Common myeloid progenitor, CD34-positive (primary cell): ENCODE measurements at regions not wholly inside any gene's neighbourhood (a gene's known extent, or its start where the extent isn't known, plus 50 kb on each side); places are given as distances from the start of the nearest gene placed in this dataset.

Source experiments
- CTCF ChIA-PET: fragments of 350-600 bp; sonication (Branson Sonifier 250); formaldehyde crosslinking; loops from one replicate; lab custom pipeline; 2021; ENCODE audit warnings: antibody characterized with exemption; lab: Charles Lee
- POLR2A ChIA-PET: fragments of 350-600 bp; sonication (Branson Sonifier 250); formaldehyde crosslinking; loops from one replicate; lab custom pipeline; 2021; ENCODE audit warnings: antibody characterized with exemption; lab: Charles Lee
- DNase-seq, 3 donors: peaks; one replicate each; pipeline versions ENCODE4 v3.0.0 to v3.0.0-alpha.2; 2013
- H3K27ac ChIP-seq, 2 experiments: 1 replicate in 1 of 2; 2 replicates in 1 of 2; pipeline ENCODE4 v1.7.0; 2013; ENCODE audit warnings: inconsistent platforms in 2 of 2, low read length in 2 of 2, mild to moderate bottlenecking in 2 of 2, low read depth in 1 of 2, moderate library complexity in 1 of 2; ENCODE audit not compliant: severe bottlenecking in 2 of 2, insufficient read depth in 1 of 2, poor library complexity in 1 of 2
- H3K27me3 ChIP-seq, 5 experiments: replicated peaks in 2 of 5; 1 replicate in 3 of 5; 2 replicates in 2 of 5; pipeline versions ENCODE4 v1.6.1 to v1.7.0; 2013; ENCODE audit warnings: low read length in 4 of 5, mild to moderate bottlenecking in 2 of 5, moderate library complexity in 2 of 5, inconsistent platforms in 1 of 5; ENCODE audit not compliant: insufficient read depth in 5 of 5, control insufficient read depth in 4 of 5
- H3K36me3 ChIP-seq, 4 experiments: 1 replicate in 2 of 4; 2 replicates in 2 of 4; pipeline versions ENCODE4 v1.6.1 to v1.7.0; 2013; ENCODE audit warnings: low read length in 3 of 4, control low read depth in 1 of 4, mild to moderate bottlenecking in 1 of 4; ENCODE audit not compliant: control insufficient read depth in 4 of 4, insufficient read depth in 4 of 4
- H3K4me1 ChIP-seq, 4 experiments: 1 replicate in 3 of 4; 2 replicates in 1 of 4; pipeline versions ENCODE4 v1.6.1 to v1.7.1; 2013; ENCODE audit warnings: low read length in 3 of 4, mild to moderate bottlenecking in 3 of 4, control low read depth in 1 of 4, inconsistent platforms in 1 of 4, moderate library complexity in 1 of 4; ENCODE audit not compliant: control insufficient read depth in 4 of 4, insufficient read depth in 4 of 4; ENCODE audit errors: control extremely low read depth in 1 of 4
- H3K4me3 ChIP-seq, 7 experiments: 1 replicate in 4 of 7; 2 replicates in 3 of 7; pipeline versions ENCODE4 v1.5.1 to v1.7.0; 2013; ENCODE audit warnings: mild to moderate bottlenecking in 7 of 7, low read length in 6 of 7, moderate library complexity in 6 of 7, inconsistent platforms in 2 of 7, low read depth in 2 of 7, control low read depth in 1 of 7; ENCODE audit not compliant: insufficient read depth in 4 of 7, control insufficient read depth in 1 of 7; ENCODE audit errors: extremely low read depth in 1 of 7
- H3K9me3 ChIP-seq, 5 experiments: 1 replicate in 4 of 5; 2 replicates in 1 of 5; pipeline versions ENCODE4 v1.6.1 to v1.7.1; 2013; ENCODE audit warnings: low read length in 4 of 5, mild to moderate bottlenecking in 2 of 5, inconsistent platforms in 1 of 5, low read depth in 1 of 5, moderate library complexity in 1 of 5; ENCODE audit not compliant: control insufficient read depth in 4 of 5, insufficient read depth in 2 of 5; ENCODE audit errors: control extremely low read depth in 1 of 5
- WGBS: methylation state at CpG from one replicate; pipeline ENCODE4 v1.1.5; 2013; ENCODE audit not compliant: insufficient coverage; 5-methylcytosine and 5-hydroxymethylcytosine counted together

GRCh38 chr20:7687065-7687464, 253.2 kb downstream of the HAO1 start:
- no peaks in the 10 kb centered on the region for H3K9me3 ChIP-seq
- no peak overlapping the region for H3K4me3 ChIP-seq
- no peaks in the 10 kb centered on the region for H3K36me3 ChIP-seq
- DNase-seq, result no peak
- H3K27ac ChIP-seq, result no peak overlapping the region
- no peaks in the 10 kb centered on the region for H3K4me1 ChIP-seq
- CTCF ChIA-PET, result no interaction called here
- H3K27me3 ChIP-seq, result peaks cover 0 to 2% (median 0%) of the 10 kb centered on the region in 5 experiments
- POLR2A ChIA-PET, result no interaction called here

- no peaks in the 10 kb centered on the region for H3K9me3 ChIP-seq
- H3K36me3 ChIP-seq, result no peaks in the 10 kb centered on the region
- WGBS, result 92% methylated on average over 3 of the region's 3 CpGs
- H3K4me1 ChIP-seq, result no peaks in the 10 kb centered on the region
- no peak for DNase-seq
- H3K4me3 ChIP-seq, result no peak overlapping the region
- H3K27ac ChIP-seq, result no peak overlapping the region
- ChIA-PET CTCF (interaction anchor here (0.8 kb wide), 1 partner anchor 25 kb away, joined by 3 read pairs; no protein-coding TSS in a partner anchor), POLR2A (no interaction called here)
- peaks cover 0 to 2% (median 0%) of the 10 kb centered on the region in 5 experiments for H3K27me3 ChIP-seq
These were observed 251.1 kb downstream of the HAO1 start for GRCh38 chr20:7689151-7689550.

- no peak for DNase-seq
- H3K4me1 ChIP-seq, result no peaks in the 10 kb centered on the region
- H3K9me3 ChIP-seq, result no peaks in the 10 kb centered on the region
- CTCF ChIA-PET, result no interaction called here
- POLR2A ChIA-PET, result no interaction called here
- H3K27ac ChIP-seq, result no peak overlapping the region
- no peaks in the 10 kb centered on the region for H3K36me3 ChIP-seq
- WGBS, result 93% methylated on average over 3 of the region's 4 CpGs
- peaks cover 0 to 2% (median 0%) of the 10 kb centered on the region in 5 experiments for H3K27me3 ChIP-seq
- H3K4me3 ChIP-seq, result no peak overlapping the region
These were observed 248.5 kb downstream of the HAO1 start for GRCh38 chr20:7691647-7692269.

- H3K9me3 ChIP-seq, result no peaks in the 10 kb centered on the region
- DNase-seq, result no peak
- no CpG with 5 or more reads among the region's 1 CpG for WGBS
- H3K4me3 ChIP-seq, result no peak overlapping the region
- ChIA-PET POLR2A (no interaction called here), CTCF (no interaction called here)
- H3K4me1 ChIP-seq, result no peaks in the 10 kb centered on the region
- no peaks in the 10 kb centered on the region for H3K36me3 ChIP-seq
- H3K27me3 ChIP-seq, result peaks cover 0 to 2% (median 0%) of the 10 kb centered on the region in 5 experiments
- no peak overlapping the region for H3K27ac ChIP-seq
These were observed 247.8 kb downstream of the HAO1 start for GRCh38 chr20:7692478-7692877.

GRCh38 chr20:7693761-7694160, 246.5 kb downstream of the HAO1 start:
- DNase-seq, result no peak
- Histone ChIP-seq H3K36me3 (no peaks in the 10 kb centered on the region), H3K4me1 (no peaks in the 10 kb centered on the region), H3K27me3 (peaks cover 0 to 3% (median 0%) of the 10 kb centered on the region in 5 experiments), H3K4me3 (no peak overlapping the region), H3K9me3 (no peaks in the 10 kb centered on the region), H3K27ac (no peak overlapping the region)
- ChIA-PET POLR2A (interaction anchor here (0.6 kb wide), 1 partner anchor 306 kb away, joined by 5 read pairs; no protein-coding TSS in a partner anchor), CTCF (no interaction called here)

GRCh38 chr20:7695051-7695495, 245.2 kb downstream of the HAO1 start:
- DNase-seq, result no peak
- H3K4me3 ChIP-seq, result no peak overlapping the region
- H3K4me1 ChIP-seq, result no peaks in the 10 kb centered on the region
- ChIA-PET CTCF (no interaction called here), POLR2A (no interaction called here)
- H3K36me3 ChIP-seq, result no peaks in the 10 kb centered on the region
- peaks cover 0 to 3% (median 0%) of the 10 kb centered on the region in 5 experiments for H3K27me3 ChIP-seq
- WGBS, result 91% methylated on average over 5 of the region's 5 CpGs
- no peaks in the 10 kb centered on the region for H3K9me3 ChIP-seq
- no peak overlapping the region for H3K27ac ChIP-seq

- POLR2A ChIA-PET, result no interaction called here
These were observed 244.6 kb downstream of the HAO1 start for GRCh38 chr20:7695635-7696034.

More at GRCh38 chr20:7695635-7696034, 244.6 kb downstream of the HAO1 start:
- H3K9me3 ChIP-seq, result no peaks in the 10 kb centered on the region
- H3K4me1 ChIP-seq, result no peaks in the 10 kb centered on the region
- H3K4me3 ChIP-seq, result no peak overlapping the region
- H3K27ac ChIP-seq, result no peak overlapping the region
- peaks cover 0 to 3% (median 0%) of the 10 kb centered on the region in 5 experiments for H3K27me3 ChIP-seq
- H3K36me3 ChIP-seq, result no peaks in the 10 kb centered on the region
- CTCF ChIA-PET, result no interaction called here
- no peak for DNase-seq
